Kidney glomerular epithelial cell (primary cell): ENCODE measurements at regions not wholly inside any gene's neighbourhood (a gene's known extent, or its start where the extent isn't known, plus 50 kb on each side); places are given as distances from the start of the nearest gene placed in this dataset.

ENCODE experiments used
- DNase-seq: peaks from one replicate; lab custom pipeline; 2025; lab: John Stamatoyannopoulos, UW

GRCh38 chr2:172361840-172362239 is 65.5 kb upstream of the ITGA6 start:
- no peak for DNase-seq

GRCh38 chr2:172364261-172364660 is 63.1 kb upstream of the ITGA6 start:
- no peak for DNase-seq

DNA sequence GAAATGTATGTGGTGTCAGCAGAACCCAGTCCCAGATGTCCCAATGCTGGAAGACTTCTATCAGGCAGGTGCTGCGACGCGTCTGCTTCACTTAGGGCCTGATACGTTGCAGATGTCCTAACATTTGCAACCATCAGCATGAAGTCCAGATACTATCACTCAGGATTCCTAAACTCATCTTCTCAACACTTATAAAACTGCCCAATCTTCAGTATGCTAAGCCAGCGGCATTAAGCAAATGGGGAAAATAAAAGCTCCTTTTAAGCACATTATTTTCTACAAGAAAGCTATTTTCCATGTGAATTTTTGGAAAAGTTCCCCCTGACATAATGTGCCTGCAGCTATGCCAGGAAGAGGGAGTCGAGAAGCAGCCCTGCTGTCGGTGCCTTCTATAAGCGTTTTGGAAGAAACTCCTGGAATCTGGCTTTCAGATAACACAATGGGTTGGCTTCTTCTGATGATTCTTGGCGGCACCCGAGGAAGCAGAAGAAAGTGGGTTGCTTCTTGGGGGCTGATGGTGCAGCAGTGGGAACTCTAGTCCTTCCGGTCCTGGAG is 60.7 kb upstream of the ITGA6 start:
- DNase-seq: no peak

- DNase-seq: no peak
Measured at GRCh38 chr2:172370821-172371455, 56.4 kb upstream of the ITGA6 start.

GRCh38 chr2:172372436-172372835 is 55.0 kb upstream of the ITGA6 start:
- DNase-seq: no peak

DNA sequence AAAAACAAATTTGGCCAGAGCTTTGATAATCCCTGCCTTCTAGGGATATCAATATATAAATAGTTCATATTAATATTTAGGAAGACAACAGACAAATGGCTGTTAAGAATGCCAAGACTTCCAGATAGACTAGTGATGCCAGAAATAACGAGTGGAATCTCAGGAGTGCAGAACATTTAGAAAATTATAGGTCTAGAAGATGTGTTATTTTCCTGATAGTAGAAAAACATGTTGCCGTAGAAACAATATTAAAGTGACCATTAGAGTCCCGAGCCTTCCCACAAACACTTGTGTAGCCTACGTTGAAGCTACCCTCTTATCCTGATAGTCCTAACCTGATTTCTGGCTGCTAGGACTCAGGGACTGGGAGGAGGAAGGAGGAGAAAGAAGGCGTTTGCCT is 54.3 kb upstream of the ITGA6 start:
- DNase-seq: no peak

- DNase-seq: no peak
Measured at GRCh38 chr2:172373766-172374165, 53.6 kb upstream of the ITGA6 start.

GRCh38 chr2:172374318-172375240 is 52.8 kb upstream of the ITGA6 start:
- DNase-seq: peak; percentile 2

GRCh38 chr2:172375251-172375650 is 52.1 kb upstream of the ITGA6 start:
- DNase-seq: no peak

- no peak for DNase-seq
Measured at GRCh38 chr2:172376016-172376415, 51.4 kb upstream of the ITGA6 start.

- DNase-seq: no peak
Measured at GRCh38 chr2:172376505-172377125, 50.8 kb upstream of the ITGA6 start.

- DNase-seq: no peak
Measured at GRCh38 chr2:172377408-172377807, 50.0 kb upstream of the ITGA6 start.
